Left renal pelvis (tissue), 4 donors: ENCODE measurements at regions not wholly inside any gene's neighbourhood (a gene's known extent, or its start where the extent isn't known, plus 50 kb on each side); places are given as distances from the start of the nearest gene placed in this dataset.
"Not testable (repeated sequence)": the region's sequence is repeated elsewhere in the genome, so short reads cannot be mapped to it uniquely, and the experiment has no call there.

Source experiments
- DNase-seq, 4 donors: peaks; one replicate each; pipeline ENCODE4 v3.0.0-alpha.2; 2013; ENCODE audit warnings: low read depth in 4 of 4, low spot score in 3 of 4

DNA sequence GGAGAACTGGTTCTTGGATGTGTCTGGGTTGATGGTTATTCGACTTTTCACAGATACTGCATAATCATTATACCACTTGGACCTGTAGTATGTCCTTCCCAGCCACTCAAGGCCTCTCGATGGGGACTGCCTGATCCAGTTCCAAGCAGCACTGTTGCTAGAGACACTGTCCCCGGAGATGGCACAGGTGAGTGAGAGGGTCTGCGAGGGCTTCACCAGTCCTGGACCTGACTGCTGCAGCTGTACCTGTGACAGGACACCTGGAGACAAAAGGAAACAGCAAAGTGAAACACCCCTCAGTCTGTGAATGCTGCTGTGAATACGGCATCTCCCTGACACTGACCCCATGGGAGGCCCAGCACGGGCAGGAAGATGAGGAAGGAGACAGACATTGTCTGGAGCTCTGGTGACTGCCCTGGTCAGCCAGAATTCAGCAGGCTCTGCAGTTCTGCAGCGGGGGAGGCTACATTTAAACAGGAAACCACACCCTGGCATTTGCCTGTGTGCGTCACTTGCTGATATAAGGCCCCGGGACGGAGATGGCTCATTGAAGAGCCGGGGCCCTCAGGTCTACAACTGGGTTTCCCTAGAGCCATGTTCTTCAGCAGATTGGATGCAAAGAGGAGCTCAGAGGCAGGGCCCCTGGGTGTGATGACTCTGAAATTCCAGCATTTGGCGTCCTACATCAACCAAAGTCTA, 413.6 kb downstream of the TMEM121 start:
- DNase-seq = no peak

- no peak for DNase-seq
Measured at GRCh38 chr14:105940534-105941225, 414.3 kb downstream of the TMEM121 start.

DNA sequence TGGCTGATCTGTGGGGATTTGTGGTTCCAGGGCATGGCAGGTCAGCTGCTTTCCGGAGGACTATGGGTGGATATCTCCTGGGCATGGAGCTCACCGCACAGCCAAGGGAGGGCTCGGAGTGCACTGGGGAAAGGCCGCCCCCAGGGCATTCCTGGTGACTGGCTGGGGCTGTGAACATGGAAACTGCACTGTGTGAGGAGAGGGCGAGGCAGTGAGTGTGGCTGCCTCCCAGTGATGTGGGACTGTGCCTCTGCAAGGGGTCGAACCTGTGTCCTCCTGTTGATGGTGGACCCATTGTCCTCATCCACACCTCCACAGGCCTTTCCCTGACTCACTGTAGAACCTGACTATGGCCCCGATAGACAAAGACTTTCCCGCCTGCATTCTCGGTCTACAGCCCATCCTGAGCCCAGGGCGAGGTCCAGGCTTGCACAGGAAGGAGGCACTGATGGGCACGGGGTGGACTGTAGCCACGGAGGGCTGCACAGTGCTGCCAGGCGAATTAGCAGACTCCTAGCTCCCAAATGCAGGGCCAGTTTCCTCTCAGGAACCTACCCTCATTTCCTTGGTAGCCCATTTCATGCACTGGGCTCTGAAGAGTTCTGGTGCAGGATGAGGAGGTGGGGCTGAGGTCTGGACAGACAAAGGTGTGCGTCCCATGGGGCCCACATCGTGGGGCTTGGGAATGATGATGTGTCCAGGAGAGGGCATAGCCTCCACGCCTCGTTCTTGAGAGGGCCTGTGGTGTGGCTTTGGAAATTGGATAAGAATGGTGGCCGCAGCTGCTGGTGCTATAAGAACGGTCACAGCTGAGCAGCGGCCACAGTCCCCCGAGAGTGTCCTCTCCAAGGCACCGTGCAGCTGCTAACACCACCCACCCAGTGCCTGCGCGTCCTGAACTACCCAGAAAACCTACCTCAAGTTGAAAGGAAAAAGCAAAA, 415.1 kb downstream of the TMEM121 start:
- no peak for DNase-seq

GRCh38 chr14:105942725-105943124, 416.3 kb downstream of the TMEM121 start:
- DNase-seq = not testable (repeated sequence)

DNA sequence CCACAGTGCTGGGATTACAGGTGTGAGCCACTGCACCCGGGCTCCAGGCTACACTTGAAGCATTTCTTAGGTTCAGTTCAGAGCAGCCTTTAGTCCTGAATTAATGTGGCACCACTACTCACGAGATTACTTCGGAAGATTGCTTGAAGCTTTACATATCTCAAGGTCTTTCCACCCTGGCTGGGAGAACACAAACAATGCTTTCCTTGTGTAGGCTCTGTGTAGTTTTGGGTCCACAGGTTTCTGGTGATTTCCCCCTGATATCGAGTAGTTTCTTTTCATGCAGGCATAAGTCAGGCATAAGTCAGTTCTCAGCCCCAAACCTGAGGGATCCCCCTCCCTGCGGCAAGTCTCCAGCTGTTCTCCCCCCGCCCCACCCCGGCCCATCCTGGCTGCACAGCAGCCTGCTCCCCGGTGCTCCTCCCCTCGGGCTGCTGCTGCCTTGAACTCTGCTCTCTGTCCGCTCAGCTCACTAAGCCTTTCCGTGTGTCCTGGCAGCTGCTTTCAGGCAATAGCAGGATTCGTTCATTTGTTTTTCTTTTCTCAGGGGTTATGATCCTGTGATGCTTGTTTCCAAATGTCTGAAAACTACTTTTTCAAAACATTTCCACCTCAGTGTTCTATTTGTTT, 417.7 kb downstream of the TMEM121 start:
- no peak for DNase-seq

- no peak for DNase-seq
Measured at GRCh38 chr14:105944632-105945610, 418.5 kb downstream of the TMEM121 start.

DNA sequence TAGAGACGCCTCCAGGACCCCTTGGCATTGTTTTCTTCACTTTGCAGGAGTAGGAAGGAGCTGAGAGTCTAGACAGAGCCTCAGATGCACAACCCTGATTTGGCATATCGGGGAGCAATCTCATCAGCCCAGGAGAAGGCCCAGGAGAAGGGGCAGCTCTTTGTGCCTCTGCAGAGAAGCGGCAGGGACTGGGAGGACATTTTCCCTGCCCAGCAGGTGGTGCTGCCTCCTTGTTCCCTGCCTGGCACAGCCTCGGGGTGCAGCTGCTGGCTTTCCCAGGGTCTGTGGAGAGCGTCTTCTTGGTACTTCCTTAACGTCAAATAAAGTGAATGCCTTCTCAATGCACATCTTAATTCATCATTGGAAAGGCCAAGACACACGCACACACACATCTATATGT, 419.5 kb downstream of the TMEM121 start:
- DNase-seq = no peak

- DNase-seq = no peak
Measured at GRCh38 chr14:105947599-105947998, 421.2 kb downstream of the TMEM121 start.

DNA sequence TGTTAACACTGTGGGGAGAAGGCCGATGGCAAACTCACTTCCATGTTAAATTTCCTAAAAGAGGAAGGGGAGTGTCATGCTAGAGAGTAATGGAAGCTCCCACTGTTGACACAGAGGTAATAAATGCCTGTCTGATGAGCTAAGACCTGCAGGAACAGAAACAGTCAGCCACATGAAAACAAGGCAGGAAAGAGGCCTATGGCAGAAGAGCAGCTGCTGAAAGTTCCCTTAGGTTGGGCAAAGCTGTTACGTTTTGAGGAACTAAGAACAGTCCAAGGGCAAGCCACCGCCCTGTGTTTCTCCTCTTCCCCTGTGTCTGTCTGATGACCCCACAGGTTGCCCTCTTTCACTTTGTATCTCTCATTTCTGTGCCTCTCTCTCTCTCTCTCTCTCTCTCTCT, 422.6 kb downstream of the TMEM121 start:
- DNase-seq = not testable (repeated sequence)

DNA sequence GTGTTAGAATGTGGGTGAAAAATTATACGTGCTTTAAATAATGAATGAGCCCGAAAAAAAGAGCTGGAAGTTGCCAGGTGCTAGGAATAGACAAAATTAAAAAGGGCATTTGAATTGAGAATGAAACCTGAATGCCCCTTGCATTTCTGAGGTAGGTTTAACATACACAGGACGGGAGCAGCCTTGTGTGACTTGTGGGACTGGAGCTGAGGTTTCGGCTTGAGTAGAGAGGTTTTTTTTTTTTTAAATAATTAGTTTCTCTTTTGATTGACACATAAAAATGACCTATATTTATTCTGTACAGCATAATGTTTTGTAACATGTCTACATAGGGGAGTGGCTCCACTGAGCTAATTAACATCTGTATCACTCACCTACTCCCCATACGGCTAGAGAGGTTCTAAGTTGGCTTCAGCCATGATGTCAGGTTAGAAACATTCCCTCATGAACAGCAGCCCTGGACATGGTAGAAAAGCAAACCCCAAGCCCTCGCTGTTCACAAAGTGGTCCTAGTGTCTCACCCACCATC, 424.0 kb downstream of the TMEM121 start:
- DNase-seq = not testable (repeated sequence)

GRCh38 chr14:105951399-105951798, 425.0 kb downstream of the TMEM121 start:
- no peak for DNase-seq

DNA sequence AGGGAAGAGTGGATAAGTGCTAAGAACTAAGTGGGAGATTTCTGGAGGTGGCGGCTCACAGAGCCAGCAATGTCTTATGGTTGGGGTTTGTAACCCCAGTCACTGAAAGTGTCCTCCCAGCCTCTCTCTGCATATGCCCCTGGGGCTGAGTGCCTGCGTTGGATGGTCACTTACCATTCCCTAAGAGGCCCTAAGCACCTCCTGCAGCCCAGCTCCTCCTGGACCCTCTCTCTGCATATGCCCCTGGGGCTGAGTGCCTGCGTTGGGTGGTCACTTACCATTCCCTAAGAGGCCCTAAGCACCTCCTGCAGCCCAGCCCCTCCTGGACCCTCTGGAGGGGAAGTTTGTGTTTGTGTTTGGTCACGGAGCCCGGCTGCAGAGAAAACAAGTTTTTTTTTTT, 425.8 kb downstream of the TMEM121 start:
- no peak for DNase-seq

DNA sequence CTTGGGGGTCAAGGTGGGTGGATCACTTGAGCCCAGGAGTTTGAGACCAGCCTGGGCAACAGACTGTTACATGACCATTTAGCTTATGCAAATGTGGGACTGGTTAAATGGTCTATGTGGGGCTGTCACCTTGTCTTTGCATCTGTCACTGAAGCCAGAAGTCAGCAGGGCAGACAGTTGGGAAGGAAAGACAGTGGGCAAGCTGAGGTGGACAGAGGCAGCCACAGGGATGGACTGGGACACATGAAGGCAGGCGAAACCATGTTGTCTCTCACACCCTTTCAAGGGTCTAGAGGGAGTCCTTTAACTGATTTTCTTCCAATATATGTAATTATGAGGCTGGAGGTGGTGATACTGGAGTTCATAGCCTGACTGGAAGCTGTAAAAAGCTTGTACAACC, 426.4 kb downstream of the TMEM121 start:
- DNase-seq = no peak

DNA sequence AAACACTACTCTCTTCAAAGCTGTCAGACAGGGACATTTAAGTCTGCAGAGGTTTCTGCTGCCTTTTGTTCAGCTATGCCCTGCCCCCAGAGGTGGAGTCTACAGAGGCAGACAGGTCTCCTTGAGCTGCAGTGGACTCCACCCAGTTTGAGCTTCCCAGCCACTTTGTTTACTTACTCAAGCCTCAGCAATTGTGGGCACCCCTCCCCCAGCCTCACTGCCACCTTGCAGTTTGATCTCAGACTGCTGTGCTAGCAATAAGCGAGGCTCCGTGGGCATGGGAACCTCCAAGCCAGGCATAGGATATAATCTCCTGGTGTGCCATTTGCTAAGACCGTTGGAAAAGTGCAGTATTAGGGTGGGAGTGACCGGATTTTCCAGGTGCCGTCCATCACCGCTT, 435.2 kb downstream of the TMEM121 start:
- not testable (repeated sequence) for DNase-seq

DNA sequence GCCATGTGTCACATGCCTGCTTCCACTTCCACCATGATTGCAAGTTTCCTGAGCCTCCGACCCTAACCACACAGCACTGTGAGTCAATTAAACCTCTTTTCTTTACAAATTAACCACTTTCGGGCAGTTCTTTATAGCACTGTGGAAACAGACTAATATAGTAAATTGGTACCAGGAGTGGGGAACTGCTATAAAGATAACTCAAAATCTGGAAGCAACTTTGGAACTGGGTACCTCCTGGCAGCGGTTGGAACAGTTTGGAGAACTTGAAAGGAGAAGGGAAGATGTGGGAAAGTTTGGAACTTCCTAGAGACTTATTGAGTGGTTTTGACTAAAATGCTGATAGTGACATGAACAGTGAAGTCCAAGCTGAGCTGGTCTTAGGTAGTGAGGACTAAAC, 436.1 kb downstream of the TMEM121 start:
- DNase-seq = no peak

GRCh38 chr14:105968291-105968690, 441.9 kb downstream of the TMEM121 start:
- no peak for DNase-seq

- not testable (repeated sequence) for DNase-seq
Measured at GRCh38 chr14:105969026-105969425, 442.6 kb downstream of the TMEM121 start.

- not testable (repeated sequence) for DNase-seq
Measured at GRCh38 chr14:105970821-105971220, 444.4 kb downstream of the TMEM121 start.
